Activated T-cell treated with anti-CD3 and anti-CD28 coated beads for 48 hours (primary cell): ENCODE measurements at regions not wholly inside any gene's neighbourhood (a gene's known extent, or its start where the extent isn't known, plus 50 kb on each side); places are given as distances from the start of the nearest gene placed in this dataset.

ENCODE experiments used
- DNase-seq: peaks from one replicate; pipeline ENCODE4 v3.0.0-alpha.2; 2020; ENCODE audit warnings: low read depth

GRCh38 chr14:38847161-38847560 lies 255.9 kb downstream of the SEC23A start:
- no peak for DNase-seq

GRCh38 chr14:38839694-38840365 lies 263.2 kb downstream of the SEC23A start:
- DNase-seq = no peak

GRCh38 chr14:38838979-38839323 lies 264.1 kb downstream of the SEC23A start:
- DNase-seq = no peak

GRCh38 chr14:38838049-38838978 lies 264.7 kb downstream of the SEC23A start:
- DNase-seq = no peak

- no peak for DNase-seq
These were observed 265.5 kb downstream of the SEC23A start for GRCh38 chr14:38837343-38838048.

GRCh38 chr14:38836539-38836938 lies 266.5 kb downstream of the SEC23A start:
- DNase-seq = no peak

- no peak for DNase-seq
These were observed 267.2 kb downstream of the SEC23A start for GRCh38 chr14:38835874-38836273.

- DNase-seq = no peak
These were observed 274.7 kb downstream of the SEC23A start for GRCh38 chr14:38828183-38828827.

- DNase-seq = no peak
These were observed 278.3 kb downstream of the SEC23A start for GRCh38 chr14:38824706-38825105.

- no peak for DNase-seq
These were observed 284.5 kb downstream of the SEC23A start for GRCh38 chr14:38818555-38818954.

- DNase-seq = peak; percentile 2
These were observed 294.1 kb downstream of the SEC23A start for GRCh38 chr14:38808734-38809455.

GRCh38 chr14:38799671-38800070 lies 303.4 kb downstream of the SEC23A start:
- DNase-seq = no peak

GRCh38 chr14:38794677-38795076 lies 308.4 kb downstream of the SEC23A start:
- DNase-seq = no peak

- DNase-seq = no peak
These were observed 311.2 kb downstream of the SEC23A start for GRCh38 chr14:38791862-38792261.

GRCh38 chr14:38790916-38791315 lies 312.1 kb downstream of the SEC23A start:
- DNase-seq = no peak

- no peak for DNase-seq
These were observed 313.2 kb downstream of the SEC23A start for GRCh38 chr14:38789805-38790204.

- DNase-seq = no peak
These were observed 315.0 kb downstream of the SEC23A start for GRCh38 chr14:38788060-38788459.

GRCh38 chr14:38786921-38787320 lies 316.1 kb downstream of the SEC23A start:
- DNase-seq = no peak

GRCh38 chr14:38777401-38777800 lies 325.6 kb downstream of the SEC23A start:
- no peak for DNase-seq

- DNase-seq = no peak
These were observed 327.0 kb downstream of the SEC23A start for GRCh38 chr14:38775986-38776385.

GRCh38 chr14:38774162-38774561 lies 328.9 kb downstream of the SEC23A start:
- DNase-seq = no peak

GRCh38 chr14:38770251-38770650 lies 332.8 kb downstream of the SEC23A start:
- no peak for DNase-seq
